Head of caudate nucleus (tissue), 42 donors: ENCODE measurements at regions not wholly inside any gene's neighbourhood (a gene's known extent, or its start where the extent isn't known, plus 50 kb on each side); places are given as distances from the start of the nearest gene placed in this dataset.
"Not testable (repeated sequence)": the region's sequence is repeated elsewhere in the genome, so short reads cannot be mapped to it uniquely, and the experiment has no call there.

Experiments used
- DNase-seq, 42 donors: peaks; one replicate each; pipeline versions ENCODE4 v3.0.0 to v3.0.0-alpha.2; 2020 to 2021; ENCODE audit warnings: mixed read lengths in 7 of 42
- intact Hi-C: fragments of 100-400 bp; cut with DNase I; formaldehyde crosslinking; loops from one replicate; pipeline ENCODE4 v1.15.0; 2022

DNA sequence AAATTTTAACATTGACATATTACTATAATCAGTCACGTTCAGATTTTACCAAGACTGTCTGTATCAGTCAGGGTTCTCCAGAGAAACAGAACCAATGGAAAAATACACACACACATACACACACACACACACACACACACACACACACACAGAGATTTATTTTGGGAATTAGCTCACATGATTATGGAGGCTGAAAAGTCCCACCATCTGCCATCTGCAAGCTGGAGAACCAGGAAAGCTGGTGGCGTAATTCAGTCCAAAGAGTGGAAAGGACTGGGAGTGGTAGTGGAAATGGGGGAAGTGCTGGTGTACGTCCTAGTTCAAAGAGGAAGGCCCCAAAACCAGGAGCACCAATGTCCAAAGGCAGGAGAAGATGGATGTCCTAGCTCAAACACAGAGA, 166.4 kb downstream of the AKAIN1 start:
- no peak for DNase-seq
- intact Hi-C loops = no loop called here

DNA sequence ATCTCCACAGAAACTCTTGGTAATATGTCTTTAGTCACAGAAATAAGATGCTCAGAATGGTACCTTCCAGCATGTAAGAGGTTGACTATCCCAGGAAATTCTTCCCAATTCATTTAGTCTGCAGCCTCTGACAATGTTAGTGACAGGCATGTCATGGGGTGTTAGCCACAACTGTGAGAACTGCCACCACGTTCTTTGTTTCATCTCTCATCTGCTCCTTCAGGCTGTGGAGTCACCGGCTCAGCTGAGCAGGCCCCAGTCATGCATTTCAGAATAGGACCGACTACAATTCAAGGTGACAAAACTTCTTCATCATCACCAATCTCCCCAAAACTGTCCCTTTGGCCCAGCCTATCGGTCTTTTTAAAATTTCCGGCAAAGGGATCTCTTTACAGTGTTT, 167.5 kb downstream of the AKAIN1 start:
- intact Hi-C loops = no loop called here
- DNase-seq = no peak

DNA sequence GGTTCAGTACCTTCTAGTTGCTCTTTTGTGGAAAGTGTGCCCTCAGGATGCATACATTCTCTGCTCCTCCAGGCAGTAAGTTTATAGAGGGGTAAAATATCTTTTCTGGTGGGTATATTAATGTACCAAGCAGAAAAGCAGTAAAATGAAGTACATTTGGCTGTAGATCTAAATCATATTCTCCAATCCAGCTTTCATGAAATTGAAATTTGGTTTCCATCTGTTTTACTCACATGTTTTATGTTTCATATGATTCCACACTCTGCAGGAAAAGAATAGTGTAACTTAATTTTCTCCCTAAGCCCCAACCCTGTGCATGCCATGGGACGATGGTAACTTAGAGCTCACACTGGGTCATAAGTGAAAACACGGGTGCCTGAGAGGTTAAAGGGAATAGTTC, 172.3 kb downstream of the AKAIN1 start:
- intact Hi-C loops = no loop called here
- no peak for DNase-seq

DNA sequence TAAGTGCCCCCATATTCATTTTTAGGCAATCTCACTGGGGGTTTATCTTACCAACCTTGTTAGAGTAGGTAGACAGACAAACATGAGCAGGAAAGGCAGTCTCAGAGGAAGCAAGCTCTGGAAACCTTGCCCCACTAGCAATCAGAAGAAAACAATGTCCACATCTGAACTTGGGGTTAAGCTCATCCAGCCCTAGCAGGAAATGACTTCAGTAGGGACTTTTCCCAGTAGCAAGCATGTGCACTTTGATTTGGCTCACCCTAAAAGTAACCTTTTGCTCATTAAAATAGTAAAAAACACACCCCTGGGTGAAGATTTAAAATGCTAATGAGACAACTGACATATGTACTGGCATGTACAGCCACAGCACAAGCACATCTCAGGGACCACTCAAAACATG, 175.5 kb downstream of the AKAIN1 start:
- DNase-seq = no peak
- intact Hi-C loops = no loop called here

DNA sequence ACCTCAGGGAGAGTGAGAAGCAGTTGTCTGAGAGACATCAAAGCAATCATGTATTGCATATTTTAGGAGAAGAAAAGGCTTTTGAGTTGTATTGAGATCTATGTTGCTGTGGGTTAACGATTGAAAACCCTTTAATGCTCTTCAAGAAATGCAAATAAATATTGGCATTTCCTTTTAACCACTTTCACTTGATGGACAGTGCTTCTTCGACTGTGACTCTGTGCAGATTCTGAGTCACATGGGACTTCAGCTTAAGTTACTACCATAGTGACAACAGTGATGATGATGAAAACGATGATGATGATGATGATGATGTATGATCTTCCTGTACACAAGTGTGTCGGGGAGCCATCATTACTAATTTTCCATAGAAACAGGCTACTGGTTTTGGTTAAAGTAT, 181.8 kb downstream of the AKAIN1 start:
- DNase-seq = no peak
- intact Hi-C loops = loop anchor here (10.0 kb wide), 1 partner anchor 60 kb away; no protein-coding TSS in a partner anchor

DNA sequence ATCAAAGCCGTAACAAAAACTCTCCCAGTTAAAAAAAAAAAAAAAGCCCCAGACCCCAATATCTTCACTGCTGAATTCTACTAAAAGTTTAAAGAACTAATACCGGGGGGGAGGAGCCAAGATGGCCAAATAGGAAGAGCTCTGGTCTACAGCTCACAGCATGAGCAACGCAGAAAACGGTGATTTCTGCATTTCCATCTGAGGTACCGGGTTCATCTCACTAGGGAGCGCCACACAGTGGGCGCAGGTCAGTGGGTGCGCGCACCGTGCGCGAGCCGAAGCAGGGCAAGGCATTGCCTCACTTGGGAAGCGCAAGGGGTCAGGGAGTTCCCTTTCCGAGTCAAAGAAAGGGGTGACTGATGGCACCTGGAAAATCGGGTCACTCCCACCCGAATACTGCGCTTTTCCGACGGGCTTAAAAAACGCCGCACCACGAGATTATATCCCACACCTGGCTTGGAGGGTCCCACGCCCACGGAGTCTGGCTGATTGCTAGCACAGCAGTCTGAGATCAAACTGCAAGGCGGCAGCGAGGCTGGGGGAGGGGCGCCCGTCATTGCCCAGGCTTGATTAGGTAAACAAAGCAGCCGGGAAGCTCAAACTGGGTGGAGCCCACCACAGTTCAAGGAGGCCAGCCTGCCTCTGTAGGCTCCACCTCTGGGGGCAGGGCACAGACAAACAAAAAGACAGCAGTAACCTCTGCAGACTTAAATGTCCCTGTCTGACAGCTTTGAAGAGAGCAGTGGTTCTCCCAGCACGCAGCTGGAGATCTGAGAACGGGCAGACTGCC, 192.8 kb downstream of the AKAIN1 start:
- DNase-seq = peak in 1 of 42 donors; percentile 12
- intact Hi-C loops = not testable (repeated sequence)

DNA sequence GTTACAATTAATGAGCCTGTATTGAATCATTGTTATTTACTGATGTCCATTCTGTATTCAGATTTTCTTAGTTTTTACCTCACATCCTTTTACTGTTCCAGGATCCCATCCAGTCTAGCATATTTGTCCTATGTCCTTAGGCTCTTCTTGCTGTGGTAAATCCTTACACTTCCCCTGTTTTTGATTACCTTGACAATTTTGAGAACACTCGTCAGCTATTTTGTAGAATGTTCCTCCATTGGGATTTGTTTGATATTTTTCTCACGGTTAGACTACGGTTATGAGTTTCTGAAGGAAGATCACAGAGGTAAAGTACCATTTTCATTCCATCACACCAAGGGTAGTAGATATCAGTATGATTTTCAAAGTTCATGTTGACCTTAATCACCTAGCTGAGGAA, 202.3 kb downstream of the AKAIN1 start:
- intact Hi-C loops = no loop called here
- DNase-seq = no peak

DNA sequence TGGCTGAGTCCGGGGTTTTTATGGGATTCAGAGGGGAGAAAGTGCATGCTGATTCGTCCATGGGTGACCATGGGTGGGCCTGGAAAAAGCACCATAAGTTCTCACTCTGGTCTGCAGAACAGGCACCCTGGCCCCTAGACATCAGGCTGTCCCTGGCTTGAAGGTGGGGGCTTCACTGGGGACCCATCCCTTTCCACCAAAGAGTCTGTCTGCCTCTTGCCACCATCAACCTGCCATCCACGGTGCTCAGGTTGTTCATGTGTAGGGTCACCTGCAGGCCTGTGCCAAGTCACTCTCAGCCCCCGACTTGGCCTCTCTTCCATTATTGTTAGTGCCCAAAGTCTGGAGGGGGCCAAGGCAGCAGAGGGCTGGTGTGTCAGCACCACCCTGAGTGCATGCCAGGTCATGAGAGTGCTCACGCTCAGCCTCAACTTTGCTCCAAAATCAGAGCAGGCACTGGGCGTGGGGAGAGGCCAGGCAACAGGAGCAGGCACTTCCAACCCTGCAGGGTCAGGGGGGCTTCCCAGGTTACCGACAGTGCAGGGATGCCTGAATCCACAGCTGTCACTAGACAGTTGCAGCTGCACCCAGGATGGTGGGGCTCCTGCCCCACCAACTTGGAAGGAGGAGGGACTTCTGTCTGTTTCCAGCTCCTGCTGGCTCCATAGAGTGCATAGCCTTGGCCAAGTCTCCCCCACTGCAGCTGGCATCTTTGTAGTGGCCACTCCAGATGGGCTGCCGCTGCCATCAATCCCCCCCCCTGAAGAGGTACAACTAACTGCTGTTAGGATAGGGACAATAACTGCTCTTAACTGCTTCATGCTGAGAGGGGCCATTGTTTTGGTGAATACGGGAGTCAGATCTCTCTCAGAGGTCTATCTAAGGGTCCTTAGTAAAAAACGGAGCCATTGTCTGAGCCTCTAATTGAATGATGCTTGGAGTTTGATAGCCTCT, 209.3 kb downstream of the AKAIN1 start:
- intact Hi-C loops = no loop called here
- peak in 2 of 42 donors; percentile 8 to 36 for DNase-seq

DNA sequence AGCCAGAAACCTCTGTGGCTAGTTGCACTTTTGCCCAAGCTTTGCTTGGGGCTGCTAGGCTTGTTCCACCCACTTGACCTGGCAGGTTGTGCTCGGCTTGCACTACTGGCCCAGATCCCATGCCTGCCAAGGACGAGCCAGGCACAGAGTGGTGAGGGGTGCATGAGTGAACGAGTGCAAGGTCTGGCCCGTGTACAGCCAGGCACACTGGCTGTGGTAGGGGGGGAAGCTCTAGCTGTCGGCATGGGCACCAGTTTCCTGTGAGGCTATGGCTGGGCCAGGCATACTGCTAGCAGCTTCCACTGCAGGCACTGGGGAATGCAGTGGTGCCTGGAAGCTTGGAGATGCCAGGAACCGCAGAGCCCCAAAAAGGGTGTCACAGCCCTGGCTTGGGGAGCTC, 210.4 kb downstream of the AKAIN1 start:
- intact Hi-C loops = no loop called here
- DNase-seq = no peak

DNA sequence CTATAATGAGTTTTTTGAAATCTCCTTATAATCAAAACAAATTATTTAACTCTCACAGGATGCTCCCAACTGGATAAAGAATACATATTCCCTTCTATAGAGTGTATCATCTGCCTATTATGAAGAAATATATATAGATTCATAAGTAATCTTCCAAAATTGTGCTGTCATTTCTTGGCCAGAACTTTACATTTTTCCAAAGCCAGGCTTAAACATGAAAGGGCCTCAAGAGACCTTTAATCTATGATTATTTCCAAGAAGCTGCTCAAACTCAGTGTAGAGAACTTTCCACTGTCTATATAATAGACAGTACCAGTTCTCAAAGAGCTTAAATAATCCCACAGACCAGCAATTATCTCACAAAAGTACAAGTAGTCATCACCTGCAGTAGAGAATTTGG, 211.0 kb downstream of the AKAIN1 start:
- intact Hi-C loops = no loop called here
- no peak for DNase-seq

DNA sequence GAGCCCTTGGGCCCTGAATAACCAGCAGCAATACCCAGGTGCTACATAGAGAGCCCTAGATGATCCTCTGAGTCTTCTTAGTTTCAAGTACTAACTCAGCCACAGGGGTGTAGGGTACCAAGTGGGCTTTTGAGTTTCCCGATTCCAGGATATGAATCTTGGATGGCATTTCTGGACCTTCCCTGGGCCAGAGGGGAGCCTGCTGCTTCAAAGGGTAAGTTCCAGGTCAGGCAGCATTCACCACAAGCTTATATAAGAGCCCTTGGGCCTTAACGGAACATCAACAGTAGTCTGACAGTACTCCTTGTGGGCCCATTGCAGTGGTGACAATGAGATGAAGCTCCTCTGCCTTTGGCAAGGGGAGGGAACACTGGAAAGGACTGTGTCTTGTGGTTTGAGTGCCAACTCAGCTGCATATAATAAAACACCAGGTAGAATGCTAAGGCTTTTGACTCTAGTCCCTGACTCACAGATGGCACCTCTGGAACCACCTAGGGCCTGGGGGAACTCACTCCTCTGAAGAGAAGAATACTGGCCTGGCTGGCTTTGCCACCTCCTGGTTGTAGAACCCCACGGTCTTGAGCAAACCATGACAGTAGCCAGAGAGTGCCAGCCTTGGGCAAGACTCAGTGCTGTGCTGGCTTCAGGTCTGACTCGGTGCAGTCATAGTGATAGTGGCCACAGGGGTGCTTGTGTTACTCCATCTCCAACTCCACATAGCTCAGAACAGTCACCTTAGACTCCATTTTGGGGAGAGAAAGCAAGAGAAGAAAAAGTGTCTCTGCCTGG, 235.7 kb downstream of the AKAIN1 start:
- no peak for DNase-seq
- intact Hi-C loops = no loop called here

DNA sequence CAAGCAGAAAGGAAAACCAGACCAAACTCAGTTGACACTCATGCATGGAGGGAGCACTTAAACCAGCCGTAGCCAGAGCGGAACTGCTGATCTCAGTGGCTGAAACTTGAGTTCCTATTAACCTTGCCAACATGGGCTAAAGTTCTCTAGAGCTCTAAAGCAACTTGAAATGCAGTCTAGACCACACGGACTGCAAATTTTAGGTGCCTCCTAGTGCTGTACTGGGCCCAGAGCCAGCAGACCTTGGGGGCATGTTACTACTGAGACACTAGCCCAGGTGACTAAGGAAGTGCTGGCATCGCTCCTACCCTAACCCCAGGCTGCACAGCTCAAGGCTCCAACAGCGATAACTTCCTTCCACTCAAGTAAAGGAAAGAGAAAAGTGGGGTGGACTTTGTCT, 236.5 kb downstream of the AKAIN1 start:
- intact Hi-C loops = no loop called here

DNA sequence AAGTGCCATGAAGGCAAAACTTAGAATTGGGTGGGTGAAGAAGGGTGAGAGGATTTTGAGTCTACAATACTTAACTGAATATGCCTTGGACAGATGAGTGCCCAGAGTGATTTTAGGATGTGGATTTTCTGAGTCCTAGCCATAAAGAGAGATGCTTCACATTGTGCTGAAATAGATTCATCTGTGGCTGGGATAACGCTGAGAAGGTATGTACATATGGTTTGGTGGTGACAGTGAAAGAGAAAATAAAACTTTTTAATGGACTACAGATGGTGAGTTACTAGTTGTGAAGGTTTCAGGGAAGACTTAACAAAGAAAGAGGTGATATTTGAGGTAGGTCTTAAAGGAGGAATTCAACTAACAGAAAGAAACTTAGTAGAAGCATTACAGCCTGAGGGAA, 265.8 kb downstream of the AKAIN1 start:
- no peak for DNase-seq
- intact Hi-C loops = no loop called here

More for the DNA sequence above, 236.5 kb downstream of the AKAIN1 start:
- no peak for DNase-seq

DNA sequence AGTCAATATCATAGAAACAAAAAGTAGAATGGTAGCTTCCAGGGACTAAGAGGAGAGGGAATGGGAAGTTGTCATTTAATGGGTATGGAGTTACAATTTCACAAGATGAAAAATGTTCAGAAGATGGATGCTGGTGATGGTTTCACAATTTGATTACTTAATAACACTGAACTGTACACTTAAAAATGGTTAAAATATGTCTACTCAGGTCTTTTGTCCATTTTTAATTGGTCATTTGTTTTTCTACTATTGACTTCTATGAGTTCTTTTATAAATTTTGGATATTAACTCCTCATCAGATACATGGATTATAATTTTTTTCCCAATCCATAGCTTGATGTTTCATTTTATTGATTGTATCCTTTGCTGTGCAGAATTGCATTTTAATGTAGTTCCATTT, 275.5 kb downstream of the AKAIN1 start:
- DNase-seq = no peak
- intact Hi-C loops = no loop called here

DNA sequence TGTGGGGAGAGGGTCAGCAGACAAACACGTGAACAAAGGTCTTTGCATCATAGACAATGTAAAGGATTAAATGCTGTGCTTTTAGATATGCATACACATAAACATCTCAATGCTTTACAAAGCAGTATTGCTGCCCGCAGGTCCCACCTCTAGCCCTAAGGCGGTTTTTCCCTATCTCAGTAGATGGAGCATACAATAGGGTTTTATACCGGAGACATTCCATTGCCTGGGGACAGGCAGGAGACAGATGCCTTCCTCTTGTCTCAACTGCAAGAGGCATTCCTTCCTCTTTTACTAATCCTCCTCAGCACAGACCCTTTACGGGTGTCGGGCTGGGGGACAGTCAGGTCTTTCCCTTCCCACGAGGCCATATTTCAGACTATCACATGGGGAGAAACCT, 279.5 kb downstream of the AKAIN1 start:
- DNase-seq, intact Hi-C loops: not testable (repeated sequence)

DNA sequence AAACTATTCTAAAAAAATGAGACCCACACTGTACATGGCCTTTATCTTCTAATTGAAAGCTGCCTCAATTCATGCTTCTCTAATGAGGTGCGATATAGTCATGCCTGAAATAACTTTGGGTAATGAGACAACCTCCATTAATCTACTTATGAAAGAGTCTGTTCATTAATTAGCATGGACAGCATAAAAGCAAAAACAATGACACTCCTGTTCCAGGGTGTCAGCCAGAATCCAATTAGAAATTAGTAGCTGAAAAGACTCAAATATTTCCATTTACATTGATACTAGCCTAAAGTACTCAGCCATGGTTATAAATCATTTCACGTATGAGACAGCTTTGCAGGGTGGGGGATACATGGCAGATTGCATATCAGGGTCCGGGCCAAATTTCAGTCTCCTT, 288.7 kb downstream of the AKAIN1 start:
- DNase-seq = no peak
- intact Hi-C loops = no loop called here

DNA sequence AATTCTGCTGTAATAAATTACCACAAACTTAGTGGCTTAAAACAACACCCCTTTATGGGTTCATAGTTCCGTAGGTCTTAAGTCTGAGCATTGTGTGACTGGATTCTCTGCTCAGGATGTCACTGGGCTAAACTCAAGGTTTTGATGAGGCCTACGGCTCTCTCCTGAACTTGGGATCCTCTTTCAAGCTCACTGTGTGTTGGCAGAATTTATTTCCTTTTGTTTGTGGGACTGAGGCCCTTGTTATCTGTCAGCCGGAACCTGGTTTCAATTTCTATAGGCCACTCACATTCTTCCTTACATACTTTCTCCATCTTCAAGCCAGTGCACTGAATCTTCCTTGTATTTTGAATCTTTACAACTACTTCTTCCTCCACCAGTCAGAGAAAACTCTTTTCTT, 290.2 kb downstream of the AKAIN1 start:
- intact Hi-C loops = no loop called here
- DNase-seq = no peak

DNA sequence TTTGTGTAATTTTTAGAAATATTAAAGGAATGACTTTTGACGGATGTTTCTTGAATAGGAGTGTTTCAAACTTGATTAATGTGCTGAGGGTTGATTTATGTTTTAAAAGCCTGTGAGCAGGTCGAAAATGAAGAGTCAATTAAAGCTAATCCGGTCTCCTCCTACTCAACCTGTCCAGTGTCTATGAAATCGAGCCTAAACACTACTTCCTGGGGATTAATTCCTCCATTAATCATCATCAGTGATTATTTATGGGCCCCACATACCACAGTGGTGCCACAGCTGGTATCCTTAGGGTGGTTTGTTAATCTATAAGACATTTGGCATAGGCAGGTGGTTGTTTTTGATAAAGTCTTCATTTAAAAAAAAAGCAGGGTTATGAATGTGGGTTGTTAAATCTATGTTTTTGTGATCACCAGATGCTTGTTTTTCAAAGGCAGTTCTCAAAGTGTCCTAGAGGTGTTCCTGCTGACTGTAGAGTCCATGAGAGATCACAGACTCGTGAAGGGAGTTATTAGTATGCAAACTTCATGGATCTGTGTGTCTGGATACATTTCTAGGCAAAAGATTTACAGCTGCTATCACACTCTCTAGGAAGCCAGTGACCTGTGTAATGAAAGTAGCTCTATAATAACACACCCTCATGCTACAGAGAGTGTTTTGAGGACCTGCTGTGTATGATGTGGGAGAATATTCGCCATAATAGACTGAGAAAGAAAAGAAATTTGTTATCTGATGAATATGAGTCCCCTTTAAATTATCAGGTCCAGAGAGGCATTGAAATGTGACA, 308.6 kb downstream of the AKAIN1 start:
- intact Hi-C loops = no loop called here
- no peak for DNase-seq

DNA sequence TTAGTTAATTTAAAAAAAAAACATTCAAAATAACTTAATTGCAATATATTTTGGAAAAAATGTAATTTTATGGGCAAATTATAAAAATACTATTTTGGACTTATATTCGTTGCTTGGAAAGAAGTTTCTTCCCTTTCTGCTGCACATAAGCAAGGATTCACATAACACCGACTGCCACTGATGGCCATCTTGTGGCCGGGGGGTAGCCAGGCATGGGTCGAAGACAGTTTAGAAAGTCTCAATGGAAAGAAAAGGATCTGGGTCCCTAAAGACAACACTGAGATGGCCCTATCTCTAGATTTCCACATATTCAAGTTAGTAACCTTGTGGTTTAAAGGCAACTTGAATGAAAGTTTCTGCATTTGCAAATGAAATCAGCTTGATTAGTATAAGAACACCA, 318.6 kb downstream of the AKAIN1 start:
- no peak for DNase-seq
- intact Hi-C loops = no loop called here
